Astrocyte (in vitro differentiated cells and primary cell): ENCODE measurements at regions not wholly inside any gene's neighbourhood (a gene's known extent, or its start where the extent isn't known, plus 50 kb on each side); places are given as distances from the start of the nearest gene placed in this dataset.

Source experiments
- DNase-seq: peaks from one replicate; pipeline ENCODE4 v3.0.0-alpha.2; 2010; ENCODE audit warnings: low read depth
- FAIRE-seq: peaks from 2 replicates; lab custom pipeline; 2011; peaks lifted over from hg19 to GRCh38; lab: Jason Lieb, UNC
- H2AFZ ChIP-seq: 2 replicates; pipeline ENCODE4 v1.6.0; 2012; ENCODE audit warnings: low read depth, low read length, inconsistent platforms
- H3K27ac ChIP-seq: 2 replicates; pipeline ENCODE4 v1.5.1; 2011; ENCODE audit warnings: low read depth, low read length, inconsistent platforms
- H3K27me3 ChIP-seq: 2 replicates; pipeline ENCODE4 v1.6.0; 2011; ENCODE audit warnings: low read length, inconsistent platforms; ENCODE audit not compliant: insufficient read depth
- H3K36me3 ChIP-seq: 2 replicates; pipeline ENCODE4 v1.5.1; 2011; ENCODE audit warnings: low read length, inconsistent platforms; ENCODE audit not compliant: insufficient read depth
- H3K4me1 ChIP-seq: 2 replicates; pipeline ENCODE4 v1.5.1; 2011; ENCODE audit warnings: low read length, inconsistent platforms; ENCODE audit not compliant: insufficient read depth
- H3K4me2 ChIP-seq: 2 replicates; pipeline ENCODE4 v1.6.0; 2012; ENCODE audit warnings: low read length, inconsistent platforms
- H3K4me3 ChIP-seq: 2 replicates; pipeline ENCODE4 v1.5.1; 2011; ENCODE audit warnings: low read depth, mild to moderate bottlenecking, low read length, inconsistent platforms; ENCODE audit not compliant: insufficient read depth
- H3K79me2 ChIP-seq: 2 replicates; pipeline ENCODE4 v1.6.0; 2012; ENCODE audit warnings: mild to moderate bottlenecking, low read length, inconsistent platforms; ENCODE audit not compliant: insufficient read depth
- H3K9ac ChIP-seq: 2 replicates; pipeline ENCODE4 v1.6.0; 2012; ENCODE audit warnings: mild to moderate bottlenecking, low read length, inconsistent platforms
- H3K9me3 ChIP-seq: 2 replicates; pipeline ENCODE4 v1.5.1; 2012; ENCODE audit warnings: low read depth, mild to moderate bottlenecking, low read length, inconsistent platforms; ENCODE audit not compliant: insufficient read depth
- H4K20me1 ChIP-seq: 2 replicates; pipeline ENCODE4 v1.6.0; 2012; ENCODE audit warnings: low read length, inconsistent platforms; ENCODE audit not compliant: insufficient read depth
- H3K27ac Mint-ChIP-seq: one replicate; pipeline ENCODE4 v1.8.0; 2021; ENCODE audit warnings: mild to moderate bottlenecking, mixed read lengths; ENCODE audit not compliant: unreplicated experiment
- H3K27me3 Mint-ChIP-seq: one replicate; pipeline ENCODE4 v1.8.0; 2021; ENCODE audit warnings: low read depth, mixed read lengths; ENCODE audit not compliant: unreplicated experiment
- H3K36me3 Mint-ChIP-seq: one replicate; pipeline ENCODE4 v1.8.0; 2021; ENCODE audit warnings: low read depth, mixed read lengths; ENCODE audit not compliant: unreplicated experiment
- H3K4me1 Mint-ChIP-seq: one replicate; pipeline ENCODE4 v1.8.0; 2021; ENCODE audit warnings: low read depth, mixed read lengths; ENCODE audit not compliant: unreplicated experiment
- H3K4me3 Mint-ChIP-seq: one replicate; pipeline ENCODE4 v1.8.0; 2021; ENCODE audit warnings: mild to moderate bottlenecking, moderate library complexity, mixed read lengths; ENCODE audit not compliant: unreplicated experiment
- H3K9me3 Mint-ChIP-seq: one replicate; pipeline ENCODE4 v1.8.0; 2021; ENCODE audit warnings: mild to moderate bottlenecking, mixed read lengths; ENCODE audit not compliant: unreplicated experiment
- CTCF ChIP-seq: IDR thresholded peaks from 2 replicates; pipeline ENCODE4 v1.5.1; 2011; ENCODE audit warnings: low read depth, mild to moderate bottlenecking, inconsistent platforms, low read length, moderate library complexity; ENCODE audit not compliant: insufficient read depth
- EZH2 ChIP-seq: IDR thresholded peaks from 2 replicates; pipeline ENCODE4 v1.6.1; 2012; ENCODE audit warnings: mild to moderate bottlenecking, low read length, inconsistent platforms; ENCODE audit not compliant: insufficient read depth

GRCh38 chr21:35145626-35146233 is 96.6 kb upstream of the RUNX1 start:
- Histone ChIP-seq H3K79me2 (no peaks in the 10 kb centered on the region), H3K27ac (no peak overlapping the region), H3K27me3 (no peaks in the 10 kb centered on the region), H3K9me3 (no peaks in the 10 kb centered on the region), H3K4me1 (peaks cover 19% of the 10 kb centered on the region), H3K36me3 (no peaks in the 10 kb centered on the region), H3K4me2 (no peak overlapping the region), H2AFZ (no peak overlapping the region), H3K9ac (no peak overlapping the region), H4K20me1 (no peaks in the 10 kb centered on the region), H3K4me3 (no peak overlapping the region)
- no peak overlapping the region for H3K27ac Mint-ChIP-seq
- peaks cover 5% of the 10 kb centered on the region for H3K9me3 Mint-ChIP-seq
- no peaks in the 10 kb centered on the region for H3K27me3 Mint-ChIP-seq
- FAIRE-seq, result no peak
- no peak overlapping the region for H3K4me3 Mint-ChIP-seq
- TF ChIP-seq CTCF (no peak), EZH2 (no peak)
- peaks cover 3% of the 10 kb centered on the region for H3K36me3 Mint-ChIP-seq
- peaks cover 16% of the 10 kb centered on the region for H3K4me1 Mint-ChIP-seq
- no peak for DNase-seq

- H3K4me1 ChIP-seq, result peaks cover 15% of the 10 kb centered on the region
- no peak overlapping the region for H3K9ac ChIP-seq
- no peak overlapping the region for H3K4me3 ChIP-seq
- no peaks in the 10 kb centered on the region for H3K27me3 ChIP-seq
- H3K4me2 ChIP-seq, result no peak overlapping the region
- Mint-ChIP-seq H3K4me3 (no peak overlapping the region), H3K4me1 (peaks cover 16% of the 10 kb centered on the region), H3K27me3 (no peaks in the 10 kb centered on the region), H3K9me3 (peaks cover 2% of the 10 kb centered on the region), H3K27ac (no peak overlapping the region), H3K36me3 (no peaks in the 10 kb centered on the region)
- no peak overlapping the region for H3K27ac ChIP-seq
- no peaks in the 10 kb centered on the region for H4K20me1 ChIP-seq
- H3K79me2 ChIP-seq, result no peaks in the 10 kb centered on the region
- H3K36me3 ChIP-seq, result no peaks in the 10 kb centered on the region
- TF ChIP-seq CTCF (no peak), EZH2 (no peak)
- H2AFZ ChIP-seq, result no peak overlapping the region
- no peak for FAIRE-seq
- no peak for DNase-seq
- no peaks in the 10 kb centered on the region for H3K9me3 ChIP-seq
Observed at GRCh38 chr21:35144978-35145377, 95.9 kb upstream of the RUNX1 start.

GRCh38 chr21:35142036-35142815 is 93.1 kb upstream of the RUNX1 start:
- FAIRE-seq (no peak), DNase-seq (peak; percentile 63)
- H3K9me3 ChIP-seq, result no peaks in the 10 kb centered on the region
- H3K27ac Mint-ChIP-seq, result no peak overlapping the region
- no peaks in the 10 kb centered on the region for H3K79me2 ChIP-seq
- H3K9me3 Mint-ChIP-seq, result peaks cover 2% of the 10 kb centered on the region
- H3K27ac ChIP-seq, result no peak overlapping the region
- H3K4me1 Mint-ChIP-seq, result peaks cover 38% of the 10 kb centered on the region
- H3K4me3 Mint-ChIP-seq, result no peak overlapping the region
- H2AFZ ChIP-seq, result no peak overlapping the region
- H4K20me1 ChIP-seq, result no peaks in the 10 kb centered on the region
- no peak overlapping the region for H3K4me2 ChIP-seq
- H3K9ac ChIP-seq, result no peak overlapping the region
- no peaks in the 10 kb centered on the region for H3K27me3 ChIP-seq
- H3K4me1 ChIP-seq, result peaks cover 28% of the 10 kb centered on the region
- TF ChIP-seq CTCF (no peak), EZH2 (no peak)
- H3K4me3 ChIP-seq, result no peak overlapping the region
- H3K36me3 Mint-ChIP-seq, result no peaks in the 10 kb centered on the region
- H3K36me3 ChIP-seq, result no peaks in the 10 kb centered on the region
- no peaks in the 10 kb centered on the region for H3K27me3 Mint-ChIP-seq
